ENCODE measurements at regions not wholly inside any gene's neighbourhood (a gene's known extent, or its start where the extent isn't known, plus 50 kb on each side); places are given as distances from the start of the nearest gene placed in this dataset.

DNA sequence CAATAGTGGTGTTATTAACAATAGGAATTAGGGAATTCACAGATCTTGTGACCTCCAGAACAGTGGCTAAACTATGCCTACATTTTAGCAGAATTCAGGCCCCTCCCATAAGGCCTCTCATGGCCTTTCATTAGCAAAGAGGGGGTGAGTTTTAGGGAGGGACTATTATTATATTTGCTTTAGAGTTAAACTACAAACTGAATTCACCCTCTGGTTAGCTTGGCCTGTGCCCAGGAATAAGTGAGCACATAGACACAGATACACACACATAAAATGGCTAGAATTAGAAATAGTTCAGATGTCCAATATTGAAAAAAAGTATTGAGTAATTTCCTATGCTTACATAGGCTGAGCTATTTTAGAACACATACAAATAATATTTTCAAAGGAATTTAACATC lies 818.8 kb upstream of the COBL start:
- DNase-seq: no peak

DNA sequence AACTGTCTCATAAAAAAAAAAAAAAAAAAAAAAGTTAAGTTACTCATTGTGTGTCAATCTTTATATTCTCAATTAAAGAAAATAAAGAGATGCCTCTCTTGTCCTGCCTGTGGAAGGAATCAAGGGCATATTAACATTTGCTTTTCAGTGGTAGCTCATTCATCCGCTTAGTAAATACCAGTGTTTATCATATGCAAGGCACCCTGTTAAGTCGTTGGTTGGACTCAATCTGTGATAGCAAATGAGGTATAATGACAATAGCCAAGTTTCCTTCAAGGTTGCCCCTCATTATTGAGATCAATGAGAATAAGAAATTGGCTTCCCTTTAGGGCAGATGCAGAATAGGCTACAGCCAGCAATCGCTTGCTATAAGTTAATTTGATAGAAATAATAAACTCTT lies 812.7 kb upstream of the COBL start:
- no peak for DNase-seq

DNA sequence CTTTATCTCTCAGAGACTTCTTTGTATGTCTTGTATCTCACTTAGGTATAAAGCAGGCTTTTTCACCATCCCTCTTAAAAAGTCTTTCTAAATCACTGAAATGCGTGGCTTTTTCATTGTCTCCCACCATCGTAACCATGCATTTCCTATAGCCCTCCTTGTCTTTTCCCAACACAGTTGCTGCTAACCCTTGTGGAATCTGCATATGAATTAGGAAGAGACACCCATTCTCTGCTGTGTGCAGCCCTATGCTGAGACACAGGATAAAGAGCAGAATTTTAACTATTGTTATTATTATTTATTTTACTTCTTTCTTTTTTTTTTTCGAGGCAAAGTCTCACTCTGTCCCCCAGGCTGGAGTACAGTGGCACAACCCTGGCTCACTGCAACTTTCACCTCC lies 804.3 kb upstream of the COBL start:
- DNase-seq: no peak

- no peak for DNase-seq
Observed at GRCh38 chr7:52119537-52119936, 802.9 kb upstream of the COBL start.

DNA sequence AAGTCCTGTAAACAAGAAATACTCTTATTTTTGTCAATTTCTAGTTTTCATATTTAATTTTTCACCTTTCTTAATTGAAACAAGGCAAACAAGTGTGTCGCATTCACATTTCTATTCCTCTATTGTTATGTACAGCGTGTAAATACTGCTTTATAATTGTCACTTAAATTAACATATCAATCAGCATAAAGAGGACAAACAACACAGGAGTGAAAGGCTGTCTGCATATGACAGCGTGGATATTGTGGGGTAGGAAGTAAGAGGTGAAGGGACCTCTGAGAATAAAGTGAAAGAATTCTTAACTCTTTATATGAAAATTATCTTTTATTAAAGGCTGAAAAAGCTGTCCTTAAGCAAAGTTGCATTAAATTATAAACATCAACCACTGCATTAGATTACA lies 797.9 kb upstream of the COBL start:
- DNase-seq: no peak

DNA sequence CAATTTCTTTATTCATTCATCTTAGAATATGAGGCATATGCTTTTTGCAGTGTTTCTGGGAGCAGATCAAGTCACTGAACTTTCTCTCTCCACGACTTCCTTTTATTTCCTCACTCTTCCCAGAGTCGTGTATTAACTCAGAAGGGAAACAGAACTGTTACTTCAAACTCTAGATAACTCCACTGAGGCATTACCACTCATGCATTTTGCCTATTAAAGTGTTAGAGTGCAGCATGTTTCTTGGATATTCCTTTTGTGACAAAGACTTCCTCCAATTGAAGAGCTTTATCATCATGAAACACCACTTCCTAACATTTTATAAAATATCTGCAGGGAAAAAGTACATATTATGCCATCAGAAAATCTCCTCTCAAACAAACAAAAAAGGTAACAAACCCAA lies 797.4 kb upstream of the COBL start:
- no peak for DNase-seq

DNA sequence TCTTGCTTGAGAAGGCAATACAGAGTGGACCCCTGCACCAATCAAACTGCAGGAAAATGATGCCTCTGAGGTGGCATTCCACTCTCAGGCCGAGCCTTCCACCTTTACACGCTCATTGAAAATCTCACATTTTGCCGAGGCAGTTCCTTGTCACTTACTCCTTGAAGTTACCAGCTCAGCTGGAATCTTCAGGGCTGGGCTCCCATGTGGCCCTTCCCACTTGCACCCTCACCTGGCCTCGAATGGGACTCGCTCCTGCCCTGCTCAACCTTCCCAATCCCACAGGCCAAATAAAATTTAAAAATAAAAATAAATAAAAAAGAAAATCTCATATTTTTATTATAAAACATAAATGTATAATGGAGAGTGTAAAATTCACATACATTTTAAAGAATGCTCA lies 790.7 kb upstream of the COBL start:
- DNase-seq: no peak

- DNase-seq: no peak
Observed at GRCh38 chr7:52095861-52096260, 779.3 kb upstream of the COBL start.

GRCh38 chr7:52091996-52092395 lies 775.4 kb upstream of the COBL start:
- DNase-seq: no peak

- no peak for DNase-seq
Observed at GRCh38 chr7:52091101-52091500, 774.5 kb upstream of the COBL start.

DNA sequence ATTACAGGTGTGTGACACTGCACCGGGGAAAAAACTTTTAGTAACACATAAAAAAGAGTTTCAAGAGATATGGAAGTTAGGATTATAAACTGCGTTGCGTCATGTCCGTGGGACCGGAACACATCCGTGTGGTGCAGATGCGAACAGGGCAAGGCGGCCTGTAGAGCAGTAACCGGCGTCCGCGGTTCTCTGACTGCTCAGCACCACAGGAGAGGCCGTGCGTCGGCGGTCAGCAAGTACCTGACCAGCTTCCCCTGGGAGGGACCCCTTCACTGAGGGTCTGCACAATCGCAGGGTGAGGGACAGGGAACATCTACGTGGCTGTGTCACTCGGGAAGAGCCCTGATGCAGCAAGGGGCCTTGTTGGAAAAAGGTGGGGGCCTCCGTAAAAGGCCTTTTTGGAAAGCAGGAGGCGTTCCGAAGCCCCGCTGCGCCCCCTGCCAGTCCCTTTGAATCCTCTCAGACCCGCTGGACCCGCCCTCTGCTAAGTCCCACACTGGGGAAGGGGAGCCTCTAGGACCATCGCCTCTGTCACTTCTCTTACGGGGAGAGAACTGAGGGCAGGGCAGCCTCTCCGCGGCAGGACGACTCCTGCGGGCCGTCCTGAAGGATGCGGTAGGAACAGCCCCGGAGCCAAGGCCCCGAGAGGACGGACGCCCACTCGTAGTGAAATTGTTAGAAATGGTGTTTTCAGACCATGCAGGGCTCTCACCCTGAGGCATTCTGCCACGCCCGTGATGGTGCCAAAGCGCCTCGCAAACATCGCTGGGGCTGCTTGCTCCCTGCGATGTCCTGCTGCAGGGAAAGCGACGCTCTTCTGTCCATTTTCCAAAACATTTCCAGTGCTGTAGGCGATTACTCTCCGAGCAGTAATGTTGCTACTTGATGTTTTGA lies 771.6 kb upstream of the COBL start:
- DNase-seq: peak; percentile 38

DNA sequence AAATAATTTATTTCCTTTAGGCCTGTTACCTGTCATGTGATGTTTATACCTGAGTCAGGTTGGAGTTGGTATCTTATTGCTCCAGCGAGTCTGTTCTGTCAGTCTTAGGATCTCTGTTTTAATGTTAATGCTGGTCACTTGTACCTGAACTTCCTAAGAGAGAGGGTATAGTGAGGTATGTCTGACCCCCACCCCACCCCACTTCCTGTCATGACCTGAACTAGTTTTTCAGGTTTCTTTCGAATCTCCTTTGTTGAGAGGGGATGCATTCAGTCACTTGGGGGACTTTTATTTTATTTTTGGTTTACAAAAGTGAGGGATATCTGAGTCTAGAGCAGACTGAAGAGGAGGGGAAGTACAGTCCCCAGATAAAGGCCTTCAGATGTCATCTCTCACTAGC lies 769.0 kb upstream of the COBL start:
- DNase-seq: no peak

DNA sequence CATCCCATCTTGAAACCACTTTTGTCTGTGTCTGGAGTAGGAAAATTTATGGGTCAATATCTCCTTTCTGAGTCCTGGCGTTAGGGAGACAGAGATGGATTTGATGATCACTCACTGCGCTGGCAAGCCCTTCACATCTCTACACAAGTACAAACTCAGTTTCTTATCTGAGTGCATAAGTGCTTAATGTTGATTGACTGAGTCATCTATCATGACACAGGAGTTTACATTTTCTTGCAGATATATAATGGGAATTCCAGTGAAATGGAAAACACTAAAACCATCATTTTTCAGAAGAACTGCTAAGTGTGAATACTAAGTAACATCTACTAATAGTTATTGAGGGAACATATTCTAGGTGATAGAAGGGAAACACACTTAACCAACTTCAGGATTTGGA lies 763.9 kb upstream of the COBL start:
- DNase-seq: no peak

- no peak for DNase-seq
Observed at GRCh38 chr7:52079726-52080125, 763.1 kb upstream of the COBL start.

DNA sequence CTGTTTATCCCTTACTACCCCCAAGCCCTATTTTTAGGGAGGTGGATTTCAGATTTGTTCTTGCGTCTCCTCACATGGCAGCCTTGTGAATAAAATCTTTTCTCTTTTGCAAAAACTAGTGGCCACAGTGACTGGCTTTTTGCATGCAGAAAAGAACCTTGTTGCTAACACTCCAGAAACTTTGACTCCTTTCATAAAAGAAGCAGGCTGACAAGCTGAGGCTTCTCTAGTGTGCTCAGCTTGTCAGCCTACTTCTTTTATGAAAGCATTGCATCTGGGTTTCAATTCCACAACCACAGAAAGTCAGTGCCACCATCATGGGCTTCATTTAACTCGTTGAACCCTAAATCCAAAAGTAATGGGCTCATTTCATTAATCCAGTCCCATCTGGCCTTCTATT lies 761.0 kb upstream of the COBL start:
- DNase-seq: no peak

GRCh38 chr7:52074912-52075311 lies 758.3 kb upstream of the COBL start:
- no peak for DNase-seq

DNA sequence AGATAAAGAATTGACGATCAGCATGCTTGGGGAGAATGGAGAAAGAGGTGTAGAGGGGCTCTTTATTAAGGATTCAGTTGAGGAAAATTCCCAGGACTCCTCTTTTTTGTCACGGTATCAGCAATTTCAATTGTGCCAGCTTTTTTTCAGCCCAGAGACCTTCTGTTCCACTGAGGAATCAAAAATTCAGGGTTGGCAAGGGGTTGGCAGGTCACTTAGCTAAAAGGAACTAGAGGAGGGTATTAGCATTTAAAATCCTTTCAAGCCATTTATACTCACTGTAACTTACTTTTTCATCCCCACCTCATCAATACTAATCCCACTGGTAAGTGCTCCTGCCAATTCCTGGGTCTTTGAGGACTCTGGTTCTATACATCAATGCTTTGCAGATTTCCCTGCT lies 757.5 kb upstream of the COBL start:
- DNase-seq: no peak

DNA sequence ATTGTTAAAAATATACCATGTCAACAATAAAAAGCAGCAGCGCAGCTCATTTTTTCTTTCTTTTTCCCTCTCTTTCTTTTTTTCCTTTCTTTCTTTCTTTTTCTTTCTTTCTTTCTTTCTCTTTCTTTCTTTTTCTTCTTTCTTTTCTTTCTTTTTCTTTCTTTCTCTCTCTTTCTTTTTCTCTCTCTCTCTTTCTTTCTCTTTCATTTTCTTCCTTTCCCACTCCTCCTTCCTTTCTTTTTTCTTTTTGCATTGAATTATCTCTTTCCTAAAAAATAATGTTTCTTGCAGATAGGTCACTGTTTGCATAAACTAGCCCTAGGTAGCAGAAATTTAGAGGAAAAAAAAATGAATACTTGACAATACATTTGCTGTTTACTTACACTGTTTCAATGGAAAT lies 755.1 kb upstream of the COBL start:
- no peak for DNase-seq

DNA sequence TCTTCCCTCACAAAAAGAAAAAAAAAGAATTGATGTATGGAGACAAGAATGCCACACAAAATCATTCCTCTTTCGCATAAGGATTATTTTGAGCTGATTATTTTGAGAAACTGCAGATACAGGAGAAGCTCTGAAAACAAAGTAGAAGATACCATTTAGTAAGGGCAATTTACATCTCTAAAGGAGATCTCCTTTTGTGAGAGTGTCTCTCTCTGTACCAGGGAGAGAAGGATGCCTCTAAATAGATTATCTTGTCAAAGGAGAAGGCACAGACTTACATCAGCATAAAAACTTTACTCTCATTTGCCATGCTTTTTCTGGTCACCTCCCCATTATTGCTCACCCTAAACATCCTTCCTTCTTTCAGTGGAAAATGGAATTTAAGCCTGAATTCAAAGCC lies 747.9 kb upstream of the COBL start:
- no peak for DNase-seq

DNA sequence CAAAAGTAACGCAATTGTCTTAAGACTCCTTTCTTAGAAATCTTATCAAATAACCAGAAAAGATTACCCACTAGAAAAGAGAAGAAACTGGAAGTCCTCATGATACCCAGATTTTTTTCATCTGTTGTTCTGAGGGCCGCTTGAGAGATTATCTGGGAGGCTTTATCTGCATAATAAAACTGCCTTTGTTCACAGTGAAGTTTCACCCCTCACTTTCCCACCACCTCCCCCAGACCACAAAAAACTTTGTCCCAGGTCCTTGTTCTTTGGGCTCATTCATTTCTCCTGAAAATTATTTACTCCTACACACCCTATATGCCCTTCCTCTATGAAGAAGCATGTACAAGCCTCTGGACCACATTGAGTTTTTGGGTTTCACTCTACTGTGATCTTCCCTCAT lies 745.1 kb upstream of the COBL start:
- no peak for DNase-seq

DNA sequence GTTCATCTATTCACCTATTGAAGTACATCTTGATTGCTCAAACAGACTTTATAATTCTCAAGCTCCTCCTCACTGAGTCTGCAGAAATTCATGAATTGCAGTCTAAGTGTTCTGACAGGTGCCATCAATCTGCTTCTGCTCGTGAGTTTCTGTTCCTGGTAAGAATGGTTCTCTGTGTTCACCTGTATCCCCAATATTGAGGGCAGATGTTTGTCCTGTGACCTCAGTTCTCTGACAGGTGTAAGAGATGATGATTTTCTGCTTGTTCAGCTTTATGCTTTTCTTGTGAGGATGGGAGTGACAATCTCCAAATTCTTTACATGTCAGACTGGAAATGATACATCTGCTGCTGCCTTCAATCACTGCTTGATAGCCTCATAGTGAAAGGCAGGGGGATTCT lies 736.9 kb upstream of the COBL start:
- DNase-seq: no peak

DNA sequence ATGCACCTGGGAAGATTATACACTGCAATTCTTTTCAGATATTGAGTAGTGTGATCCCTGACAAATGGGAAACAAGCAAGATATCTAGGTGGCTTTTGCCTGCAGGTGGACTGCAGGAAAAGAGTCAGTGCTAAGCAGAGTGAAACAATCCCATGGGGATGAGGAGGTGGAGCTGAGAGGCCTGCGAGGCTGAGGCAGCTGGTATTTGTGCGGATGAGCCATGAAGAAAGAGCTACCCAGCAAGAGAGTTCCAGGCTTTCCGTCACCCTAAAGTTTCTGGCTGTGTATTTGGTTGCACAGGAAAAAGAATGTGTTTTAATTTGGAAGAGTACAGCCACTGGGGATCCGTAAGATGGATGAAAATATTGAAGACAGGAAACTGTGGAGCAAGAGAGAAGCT lies 714.1 kb upstream of the COBL start:
- DNase-seq: no peak

GRCh38 chr7:52026140-52026539 lies 709.5 kb upstream of the COBL start:
- DNase-seq: no peak

- DNase-seq: no peak
Observed at GRCh38 chr7:52021343-52021742, 704.7 kb upstream of the COBL start.

DNA sequence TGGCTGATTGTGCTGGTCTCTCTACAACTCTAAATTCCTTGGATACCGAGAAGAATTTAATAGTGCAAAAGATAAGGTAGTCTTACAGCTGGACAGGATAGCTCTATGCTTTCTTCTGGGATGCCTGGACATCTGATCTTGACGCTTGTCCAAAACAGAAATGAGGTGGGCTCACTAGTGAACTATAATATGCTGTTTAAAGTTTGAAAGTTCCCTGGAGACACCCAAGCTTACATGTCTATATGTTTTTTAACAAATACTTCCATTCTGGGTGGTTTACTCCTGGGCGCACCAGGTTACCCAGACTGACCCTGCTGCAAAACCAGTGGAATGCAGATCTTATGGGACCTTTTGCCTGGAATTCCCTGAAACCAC lies 702.1 kb upstream of the COBL start:
- no peak for DNase-seq

Measured in hindlimb muscle (tissue), 1 donor.